IMR-90 (cell line): ENCODE measurements at regions not wholly inside any gene's neighbourhood (a gene's known extent, or its start where the extent isn't known, plus 50 kb on each side); places are given as distances from the start of the nearest gene placed in this dataset.

ENCODE experiments used
- ATAC-seq: fragments of 200-7000 bp; cut with Tn5 transposase; 2 replicates; pipeline ENCODE4 v1.9.1; 2020; ENCODE audit warnings: low read depth, mild to moderate bottlenecking, moderate library complexity
- BruUV-seq: library from RNA; stranded (reverse); fragments of 400-500 nt; replicated peaks from 2 replicates; lab custom pipeline; 2021; lab: Mats Ljungman, UMichigan
- CTCF ChIA-PET: fragments of 300-600 bp; formaldehyde crosslinking; extraction: SDS; loops from one replicate; lab custom pipeline; 2021; ENCODE audit warnings: antibody characterized with exemption; lab: Yijun Ruan, JAX
- POLR2A ChIA-PET: fragments of 300-600 bp; sonication (Branson Sonifier 250); formaldehyde crosslinking; loops from one replicate; lab custom pipeline; 2022; ENCODE audit warnings: antibody characterized with exemption; ENCODE audit not compliant: unreplicated experiment; lab: Charles Lee
- DNase-seq: peaks from one replicate; pipeline ENCODE4 v3.0.0; 2013
- H2AFZ ChIP-seq: replicated peaks from 2 replicates; pipeline ENCODE3; 2013; ENCODE audit warnings: low read length, mild to moderate bottlenecking; ENCODE audit not compliant: poor library complexity
- H2AK5ac ChIP-seq: 2 replicates; pipeline ENCODE4 v1.6.1; 2013; ENCODE audit warnings: low read depth, low read length, inconsistent platforms
- H2AK9ac ChIP-seq: replicated peaks from 2 replicates; pipeline ENCODE3; 2013; ENCODE audit warnings: mild to moderate bottlenecking, low read depth, low read length, moderate library complexity; ENCODE audit not compliant: poor library complexity
- H2BK120ac ChIP-seq: 2 replicates; pipeline ENCODE4 v1.6.1; 2013; ENCODE audit warnings: low read depth, low read length, inconsistent platforms
- H2BK15ac ChIP-seq: 3 replicates; pipeline ENCODE4 v1.6.1; 2013; ENCODE audit warnings: low read depth, low read length, inconsistent platforms
- H2BK20ac ChIP-seq: 2 replicates; pipeline ENCODE4 v1.6.1; 2013; ENCODE audit warnings: low read depth, mild to moderate bottlenecking, inconsistent platforms, low read length, moderate library complexity
- H2BK5ac ChIP-seq: 2 replicates; pipeline ENCODE4 v1.6.1; 2013; ENCODE audit warnings: mild to moderate bottlenecking, low read depth, low read length, inconsistent platforms; ENCODE audit not compliant: poor library complexity, severe bottlenecking
- H3K14ac ChIP-seq: replicated peaks from 2 replicates; pipeline ENCODE4 v1.6.1; 2013; ENCODE audit warnings: low read depth, low read length, inconsistent platforms
- H3K18ac ChIP-seq: 2 replicates; pipeline ENCODE4 v1.6.1; 2013; ENCODE audit warnings: low read depth, low read length, control low read depth
- H3K23ac ChIP-seq: 2 replicates; pipeline ENCODE4 v1.6.1; 2013; ENCODE audit warnings: low read depth, low read length, inconsistent platforms
- H3K27ac ChIP-seq: 2 replicates; pipeline ENCODE4 v1.5.1; 2013; ENCODE audit warnings: mild to moderate bottlenecking, control low read depth, low read length; ENCODE audit not compliant: insufficient read depth
- H3K27me3 ChIP-seq: 2 replicates; pipeline ENCODE4 v1.6.1; 2013; ENCODE audit warnings: low read length; ENCODE audit not compliant: control insufficient read depth, insufficient read depth
- H3K36me3 ChIP-seq: 2 replicates; pipeline ENCODE4 v1.6.1; 2013; ENCODE audit warnings: low read length, mixed read lengths; ENCODE audit not compliant: control insufficient read depth, insufficient read depth
- H3K4ac ChIP-seq: 2 replicates; pipeline ENCODE4 v1.6.1; 2013; ENCODE audit warnings: low read depth, low read length, inconsistent platforms
- H3K4me1 ChIP-seq: 2 replicates; pipeline ENCODE4 v1.6.1; 2013; ENCODE audit warnings: low read length, mixed read lengths; ENCODE audit not compliant: control insufficient read depth, insufficient read depth
- H3K4me2 ChIP-seq: 2 replicates; pipeline ENCODE4 v1.6.1; 2013; ENCODE audit warnings: low read depth, mild to moderate bottlenecking, control low read depth, low read length, moderate library complexity
- H3K4me3 ChIP-seq: 2 replicates; pipeline ENCODE4 v1.5.1; 2013; ENCODE audit warnings: low read depth, mild to moderate bottlenecking, control low read depth, low read length, moderate library complexity; ENCODE audit not compliant: insufficient read depth
- H3K56ac ChIP-seq: 2 replicates; pipeline ENCODE4 v1.6.1; 2013; ENCODE audit warnings: low read length, inconsistent platforms; ENCODE audit not compliant: insufficient read depth; ENCODE audit errors: extremely low read depth
- H3K79me1 ChIP-seq, 2 experiments: 2 replicates each; pipeline ENCODE4 v1.6.1; 2013; ENCODE audit warnings: low read length in 2 of 2, inconsistent platforms in 1 of 2, low read depth in 1 of 2
- H3K9ac ChIP-seq: 2 replicates; pipeline ENCODE4 v1.6.1; 2013; ENCODE audit warnings: low read depth, low read length, control low read depth
- H3K9me1 ChIP-seq: 2 replicates; pipeline ENCODE4 v1.6.1; 2013; ENCODE audit warnings: low read length, inconsistent platforms; ENCODE audit not compliant: insufficient read depth
- H3K9me3 ChIP-seq: 2 replicates; pipeline ENCODE4 v1.6.1; 2013; ENCODE audit warnings: low read length; ENCODE audit not compliant: control insufficient read depth, insufficient read depth
- H4K20me1 ChIP-seq: 2 replicates; pipeline ENCODE4 v1.6.1; 2013; ENCODE audit warnings: low read length, inconsistent platforms; ENCODE audit not compliant: insufficient read depth
- H4K5ac ChIP-seq: 2 replicates; pipeline ENCODE4 v1.6.1; 2013; ENCODE audit warnings: mild to moderate bottlenecking, low read depth, low read length, control low read depth
- H4K8ac ChIP-seq, 2 experiments: 2 replicates each; pipeline ENCODE4 v1.6.1; 2013; ENCODE audit warnings: low read depth in 2 of 2, low read length in 2 of 2, control low read depth in 1 of 2, inconsistent platforms in 1 of 2
- H4K91ac ChIP-seq: 2 replicates; pipeline ENCODE4 v1.6.1; 2013; ENCODE audit warnings: low read depth, low read length, inconsistent platforms; ENCODE audit not compliant: insufficient read depth
- BHLHE40 ChIP-seq: fragments of 150-350 bp; IDR thresholded peaks from 2 replicates; pipeline ENCODE4 v1.6.1; 2016; ENCODE audit warnings: mild to moderate bottlenecking, low read depth, low read length
- CEBPB ChIP-seq: IDR thresholded peaks from 2 replicates; pipeline ENCODE4 v1.6.1; 2012; ENCODE audit warnings: low read depth, low read length, improper control_type of control experiment
- CHD1 ChIP-seq: IDR thresholded peaks from 2 replicates; pipeline ENCODE4 v1.6.1; 2012; ENCODE audit warnings: low read depth, low read length, improper control_type of control experiment
- CTCF ChIP-seq: conservative IDR thresholded peaks from 2 replicates; pipeline ENCODE4 v1.5.1; 2012; ENCODE audit warnings: mild to moderate bottlenecking, low read depth, low read length, improper control_type of control experiment
- FOS ChIP-seq: fragments of 150-350 bp; IDR thresholded peaks from 2 replicates; pipeline ENCODE4 v1.6.1; 2016; ENCODE audit warnings: low read depth, low read length
- MAFK ChIP-seq: IDR thresholded peaks from 2 replicates; pipeline ENCODE4 v1.6.1; 2012; ENCODE audit warnings: low read depth, low read length, improper control_type of control experiment
- MAZ ChIP-seq: IDR thresholded peaks from 2 replicates; pipeline ENCODE4 v1.6.1; 2012; ENCODE audit warnings: low read depth, mild to moderate bottlenecking, low read length, improper control_type of control experiment, moderate library complexity, borderline replicate concordance
- MXI1 ChIP-seq: IDR thresholded peaks from 2 replicates; pipeline ENCODE4 v1.6.1; 2012; ENCODE audit warnings: low read depth, mild to moderate bottlenecking, low read length, moderate library complexity, borderline replicate concordance
- NFE2L2 ChIP-seq: fragments of 150-350 bp; IDR thresholded peaks from 2 replicates; pipeline ENCODE4 v1.6.1; 2016; ENCODE audit warnings: low read depth, mild to moderate bottlenecking, low read length
- POLR2A ChIP-seq: IDR thresholded peaks from 2 replicates; pipeline ENCODE4 v1.6.1; 2012; ENCODE audit warnings: mild to moderate bottlenecking, low read depth, low read length
- RAD21 ChIP-seq: IDR thresholded peaks from 2 replicates; pipeline ENCODE4 v1.6.1; 2012; ENCODE audit warnings: low read length, improper control_type of control experiment
- RCOR1 ChIP-seq: IDR thresholded peaks from 2 replicates; pipeline ENCODE4 v1.6.1; 2012; ENCODE audit warnings: mild to moderate bottlenecking, low read length, improper control_type of control experiment; ENCODE audit not compliant: insufficient replicate concordance
- RFX5 ChIP-seq: IDR thresholded peaks from 2 replicates; pipeline ENCODE4 v1.8.0; 2012; ENCODE audit warnings: low read depth, mild to moderate bottlenecking, low read length, moderate library complexity
- SMC3 ChIP-seq: fragments of 150-350 bp; IDR thresholded peaks from 2 replicates; pipeline ENCODE4 v1.6.1; 2016; ENCODE audit warnings: low read depth, mild to moderate bottlenecking, antibody characterized with exemption, low read length, moderate library complexity
- WGBS, 2 experiments: methylation state at CpG; one replicate each; pipeline versions ENCODE4 v1.1.5 to v1.1.7; 2013; ENCODE audit warnings: missing lambda C conversion rate in 2 of 2; ENCODE audit not compliant: insufficient read length in 1 of 2; ENCODE audit errors: extremely low coverage in 2 of 2; 5-methylcytosine and 5-hydroxymethylcytosine counted together
- dilution Hi-C: fragments of 300-500 bp; cut with HindIII; formaldehyde crosslinking; loops from one replicate; pipeline ENCODE4 v1.14.3; 2018; ENCODE audit warnings: low sequenced_read_pairs; ENCODE audit not compliant: unreplicated experiment
- in situ Hi-C: fragments of 300-500 bp; cut with MboI; formaldehyde crosslinking; loops from 3 replicates; pipeline ENCODE4 v1.14.3; 2019; ENCODE audit warnings: low sequenced_read_pairs, inconsistent platforms, mixed read lengths
- intact Hi-C: fragments of 100-400 bp; cut with micrococcal nuclease; formaldehyde crosslinking; loops from 2 replicates; pipeline ENCODE4 v1.10.0; 2022
- TF ChIP-seq, protein P1 (sequence below): fragments of 150-350 bp; IDR thresholded peaks from 2 replicates; pipeline ENCODE4 v1.6.1; 2016; ENCODE audit warnings: low read depth, mild to moderate bottlenecking, low read length, moderate library complexity, borderline replicate concordance
- TF ChIP-seq, protein P2 (sequence below): fragments of 150-350 bp; IDR thresholded peaks from 2 replicates; pipeline ENCODE4 v1.6.1; 2017; ENCODE audit warnings: mild to moderate bottlenecking, antibody characterized with exemption, low read length, low read depth

DNA sequence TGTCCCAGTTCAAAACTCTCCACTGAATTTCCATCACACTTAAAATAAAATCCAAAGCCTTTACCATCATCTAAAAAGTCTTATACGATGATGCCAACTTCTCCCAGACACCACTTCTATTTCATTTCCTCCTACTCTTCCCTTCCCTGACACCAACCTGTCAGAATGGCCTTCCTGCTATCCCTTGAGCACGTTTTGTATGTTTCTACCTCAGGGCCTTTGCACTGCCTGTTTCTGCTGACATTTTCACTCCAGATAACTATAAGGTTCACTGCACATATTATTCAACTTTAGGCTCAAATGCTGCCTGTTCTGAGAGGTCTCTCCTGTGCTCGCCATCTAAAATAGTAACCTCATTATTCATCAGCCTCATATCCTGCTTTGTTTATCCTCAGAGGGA lies 269.6 kb downstream of the HTR7 start:
- in situ Hi-C loops: loop anchor here (10.0 kb wide), 1 partner anchor 1163 kb away; no protein-coding TSS in a partner anchor
- ChIA-PET CTCF (no interaction called here), POLR2A (no interaction called here)
- H3K18ac ChIP-seq: no peak overlapping the region
- no peak overlapping the region for H2AK9ac ChIP-seq
- no peak overlapping the region for H2BK20ac ChIP-seq
- no peaks in the 10 kb centered on the region for H3K79me1 ChIP-seq
- peaks cover 4% of the 10 kb centered on the region for H3K27me3 ChIP-seq
- H2BK15ac ChIP-seq: no peak overlapping the region
- H3K4ac ChIP-seq: no peak overlapping the region
- H2BK120ac ChIP-seq: no peak overlapping the region
- H3K23ac ChIP-seq: no peak overlapping the region
- no peak overlapping the region; the same call in 1 of the 2 replicates for H2AK5ac ChIP-seq
- intact Hi-C loops: no loop called here
- no peak overlapping the region for H4K91ac ChIP-seq
- H2BK5ac ChIP-seq: no peak overlapping the region
- no peaks in the 10 kb centered on the region for H4K20me1 ChIP-seq
- WGBS, 2 experiments: 70% methylated on average over 1 of the region's 3 CpGs; no CpG with 5 or more reads in 1 of the 2 experiments
- H3K36me3 ChIP-seq: no peaks in the 10 kb centered on the region
- no peak for TF ChIP-seq SMC3
- TF ChIP-seq CHD1: no peak
- TF ChIP-seq CTCF: no peak
- TF ChIP-seq RAD21: no peak
- no peak for TF ChIP-seq MAZ
- no peak for TF ChIP-seq MAFK
- TF ChIP-seq MXI1: no peak
- TF ChIP-seq RCOR1: no peak
- no peak for TF ChIP-seq BHLHE40
- TF ChIP-seq FOS: no peak
- TF ChIP-seq CEBPB: no peak
- no peak for TF ChIP-seq NFE2L2
- no peak for TF ChIP-seq POLR2A
- no peak for TF ChIP-seq RFX5
- TF ChIP-seq, protein P1, sequence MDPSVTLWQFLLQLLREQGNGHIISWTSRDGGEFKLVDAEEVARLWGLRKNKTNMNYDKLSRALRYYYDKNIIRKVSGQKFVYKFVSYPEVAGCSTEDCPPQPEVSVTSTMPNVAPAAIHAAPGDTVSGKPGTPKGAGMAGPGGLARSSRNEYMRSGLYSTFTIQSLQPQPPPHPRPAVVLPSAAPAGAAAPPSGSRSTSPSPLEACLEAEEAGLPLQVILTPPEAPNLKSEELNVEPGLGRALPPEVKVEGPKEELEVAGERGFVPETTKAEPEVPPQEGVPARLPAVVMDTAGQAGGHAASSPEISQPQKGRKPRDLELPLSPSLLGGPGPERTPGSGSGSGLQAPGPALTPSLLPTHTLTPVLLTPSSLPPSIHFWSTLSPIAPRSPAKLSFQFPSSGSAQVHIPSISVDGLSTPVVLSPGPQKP: no peak
- TF ChIP-seq, protein P2, sequence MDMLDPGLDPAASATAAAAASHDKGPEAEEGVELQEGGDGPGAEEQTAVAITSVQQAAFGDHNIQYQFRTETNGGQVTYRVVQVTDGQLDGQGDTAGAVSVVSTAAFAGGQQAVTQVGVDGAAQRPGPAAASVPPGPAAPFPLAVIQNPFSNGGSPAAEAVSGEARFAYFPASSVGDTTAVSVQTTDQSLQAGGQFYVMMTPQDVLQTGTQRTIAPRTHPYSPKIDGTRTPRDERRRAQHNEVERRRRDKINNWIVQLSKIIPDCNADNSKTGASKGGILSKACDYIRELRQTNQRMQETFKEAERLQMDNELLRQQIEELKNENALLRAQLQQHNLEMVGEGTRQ: no peak
- H3K9me3 ChIP-seq: no peaks in the 10 kb centered on the region
- dilution Hi-C loops: no loop called here
- BruUV-seq: no TSS peak
- no peaks in the 10 kb centered on the region for H3K4me1 ChIP-seq
- no peak overlapping the region for H3K56ac ChIP-seq
- H4K8ac ChIP-seq: no peak overlapping the region
- H3K9me1 ChIP-seq: no peaks in the 10 kb centered on the region; the same call in 1 of the 2 replicates
- H3K27ac ChIP-seq: no peak overlapping the region
- no peak overlapping the region for H3K14ac ChIP-seq
- ATAC-seq: no peak
- no peak overlapping the region for H3K4me3 ChIP-seq
- H3K9ac ChIP-seq: no peak overlapping the region
- DNase-seq: no peak
- H4K5ac ChIP-seq: no peak overlapping the region
- no peak overlapping the region for H3K4me2 ChIP-seq
- no peak overlapping the region for H2AFZ ChIP-seq
